Ovary (tissue), 7 donors: ENCODE measurements at regions not wholly inside any gene's neighbourhood (a gene's known extent, or its start where the extent isn't known, plus 50 kb on each side); places are given as distances from the start of the nearest gene placed in this dataset. TPM values are rescaled to one million over a fixed set of nuclear protein-coding genes. Genes with fewer than 3 reads are reported as not detected.
"Not testable (repeated sequence)": the region's sequence is repeated elsewhere in the genome, so short reads cannot be mapped to it uniquely, and the experiment has no call there.

Source experiments
- DNase-seq, 5 donors: peaks; one replicate each; pipeline ENCODE4 v3.0.0-alpha.2; 2019 to 2020
- H3K27ac ChIP-seq, 2 donors: fragments of 200-600 bp; one replicate each; pipeline versions ENCODE4 v1.5.1 to v1.8.0; 2019 to 2022
- H3K27me3 ChIP-seq: fragments of 200-600 bp; one replicate; pipeline ENCODE4 v1.8.0; 2022
- H3K36me3 ChIP-seq: fragments of 200-600 bp; sonication (generic); one replicate; pipeline ENCODE4 v1.5.1; 2019
- H3K4me1 ChIP-seq: one replicate; pipeline ENCODE4 v1.8.1; 2013; ENCODE audit warnings: mild to moderate bottlenecking, moderate library complexity; ENCODE audit not compliant: insufficient read depth
- H3K4me3 ChIP-seq: fragments of 200-600 bp; sonication (generic); one replicate; pipeline ENCODE4 v1.5.1; 2017
- H3K9me3 ChIP-seq, 2 donors: fragments of 200-600 bp in 1 of 2; sonication (generic) in 1 of 2; one replicate each; pipeline versions ENCODE4 v1.5.1 to v1.8.1; 2013 to 2019; ENCODE audit warnings: mild to moderate bottlenecking in 1 of 2, moderate library complexity in 1 of 2
- WGBS, 3 donors: extraction: QIAGEN DNeasy Blood & Tissue Kit in 1 of 3; methylation state at CpG; one replicate each; pipeline versions ENCODE4 v1.1.5 to v1.1.7; 2013 to 2017; 5-methylcytosine and 5-hydroxymethylcytosine counted together
- intact Hi-C, 4 donors: fragments of 100-400 bp; cut with DNase I; formaldehyde crosslinking; loops; one replicate each; pipeline versions ENCODE4 v1.11.0 to v1.15.1; 2022 to 2023
- small RNA-seq: library from RNA; depleted of rRNA; stranded (forward); fragments of <200 nt; gene quantifications from one replicate; pipeline ENCODE3, GENCODE V24; 2016
- donor health status: DM: no; HTN: no; CAD: no; lungs with moderate emphysema.
- donor health status: DM: no; HTN: no; CAD: no.
- donor health status: Bipolar disorder and iron deficiency.
- donor health status: DM: no; HTN: no; CAD: no.
- donor health status: DM: yes; HTN: yes; CAD: no.

DNA sequence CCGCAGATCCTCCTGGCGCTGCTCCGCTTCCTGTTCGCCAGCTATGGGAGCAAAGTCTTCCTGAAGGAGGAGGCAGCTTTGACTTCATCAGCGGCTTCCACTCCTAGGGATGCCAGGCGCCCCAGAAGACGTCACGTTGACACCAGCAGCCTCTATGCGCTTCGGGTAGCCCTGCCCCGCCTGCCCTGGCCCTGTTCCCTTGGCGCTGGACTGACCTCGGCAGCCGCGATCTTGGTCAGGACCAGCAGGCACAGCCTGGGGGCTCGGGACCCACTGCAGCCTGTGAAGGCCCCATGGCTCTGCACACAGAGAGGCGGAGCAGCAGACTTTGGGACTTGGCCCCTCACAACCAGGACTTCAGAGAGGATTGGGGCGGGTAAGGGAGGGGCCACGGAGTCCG, 957.8 kb downstream of the RPIA start:
- H3K4me1 ChIP-seq, intact Hi-C loops, H3K4me3 ChIP-seq, H3K27ac ChIP-seq, H3K27me3 ChIP-seq, H3K36me3 ChIP-seq, DNase-seq, H3K9me3 ChIP-seq: not testable (repeated sequence)
- WGBS, 3 donors = 17 to 82% (median 65%) methylated on average over 4 to 13 of the region's 20 CpGs

DNA sequence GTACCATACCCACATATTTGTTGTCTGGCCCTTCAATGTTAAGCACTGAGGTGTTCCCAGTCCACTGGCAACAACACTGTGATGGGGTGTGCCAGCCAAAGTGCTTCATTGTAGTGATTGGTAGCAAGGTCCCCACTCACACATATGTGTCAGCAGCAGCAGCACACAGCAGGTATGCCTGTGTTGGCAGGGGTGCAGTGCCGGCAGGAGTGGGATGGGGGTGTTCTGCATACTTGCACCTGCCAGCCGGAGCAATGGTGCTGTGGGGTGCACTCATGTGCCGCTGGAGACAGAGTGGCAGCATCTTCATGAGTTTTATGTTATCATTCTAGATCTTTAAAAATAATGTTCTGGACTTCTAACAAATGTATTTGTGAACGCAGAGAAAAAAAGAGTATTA, 987.8 kb downstream of the RPIA start:
- intact Hi-C loops, H3K27ac ChIP-seq, H3K4me1 ChIP-seq, H3K4me3 ChIP-seq, H3K9me3 ChIP-seq, H3K36me3 ChIP-seq, H3K27me3 ChIP-seq, DNase-seq: not testable (repeated sequence)
- 83 to 91% (median 85%) methylated on average over 4 of the region's 4 CpGs for WGBS, 3 donors

Small RNA genes lying in the stretch of these regions (small RNA-seq; reads per million reads assigned to genes)
- gene RF00001 = not detected
